B cell (primary cell): ENCODE measurements at regions not wholly inside any gene's neighbourhood (a gene's known extent, or its start where the extent isn't known, plus 50 kb on each side); places are given as distances from the start of the nearest gene placed in this dataset.

Source experiments
- ATAC-seq: fragments of 200-7000 bp; cut with Tn5 transposase; one replicate; pipeline ENCODE4 v1.10.0; 2021; ENCODE audit warnings: low read depth, mild to moderate bottlenecking, moderate number of reproducible peaks, moderate library complexity
- CTCF ChIA-PET: fragments of 350-600 bp; sonication (Branson Sonifier 250); formaldehyde crosslinking; loops from one replicate; lab custom pipeline; 2021; ENCODE audit warnings: antibody characterized with exemption, inconsistent platforms; lab: Charles Lee
- POLR2A ChIA-PET: fragments of 350-600 bp; sonication (Branson Sonifier 250); formaldehyde crosslinking; loops from one replicate; lab custom pipeline; 2021; ENCODE audit warnings: antibody characterized with exemption; lab: Charles Lee
- DNase-seq: peaks from one replicate; pipeline ENCODE4 v3.0.0; 2013
- H2AFZ ChIP-seq: 2 replicates; pipeline ENCODE4 v1.6.1; 2012; ENCODE audit warnings: mild to moderate bottlenecking, low read depth, low read length; ENCODE audit not compliant: insufficient read depth, poor library complexity, severe bottlenecking
- H3K27ac ChIP-seq, 2 donors: 1 replicate in 1 of 2; 2 replicates in 1 of 2; pipeline ENCODE4 v1.5.1; 2012 to 2013; ENCODE audit warnings: low read length in 2 of 2, mild to moderate bottlenecking in 2 of 2, moderate library complexity in 1 of 2
- H3K27me3 ChIP-seq, 4 experiments: fragments of 200-600 bp in 1 of 4; sonication (generic) in 1 of 4; replicated peaks in 1 of 4; 1 replicate in 2 of 4; 2 replicates in 2 of 4; pipeline versions ENCODE4 v1.6.1 to v1.7.0; 2013 to 2016; ENCODE audit warnings: low read length in 3 of 4, mild to moderate bottlenecking in 2 of 4, mixed read lengths in 1 of 4, moderate library complexity in 1 of 4; ENCODE audit not compliant: insufficient read depth in 4 of 4, control insufficient read depth in 3 of 4; ENCODE audit errors: control extremely low read depth in 1 of 4
- H3K36me3 ChIP-seq, 2 experiments: replicated peaks in 1 of 2; 1 replicate in 1 of 2; 2 replicates in 1 of 2; pipeline versions ENCODE4 v1.6.1 to v1.7.1; 2013; ENCODE audit warnings: low read length in 1 of 2; ENCODE audit not compliant: insufficient read depth in 2 of 2, control insufficient read depth in 1 of 2; ENCODE audit errors: control extremely low read depth in 1 of 2, extremely low read depth in 1 of 2
- H3K4me1 ChIP-seq, 2 donors: fragments of 200-600 bp in 1 of 2; sonication (generic) in 1 of 2; 1 replicate in 1 of 2; 2 replicates in 1 of 2; pipeline versions ENCODE4 v1.5.1 to v1.6.1; 2013 to 2017; ENCODE audit warnings: low read length in 2 of 2; ENCODE audit not compliant: control insufficient read depth in 2 of 2, insufficient read depth in 2 of 2
- H3K4me2 ChIP-seq: replicated peaks from 2 replicates; pipeline ENCODE3; 2012; ENCODE audit warnings: mild to moderate bottlenecking, low read depth, low read length; ENCODE audit not compliant: poor library complexity, severe bottlenecking
- H3K4me3 ChIP-seq, 5 experiments: fragments of 200-600 bp in 1 of 5; sonication (generic) in 1 of 5; 1 replicate in 3 of 5; 2 replicates in 2 of 5; pipeline versions ENCODE4 v1.5.1 to v1.7.0; 2011 to 2016; ENCODE audit warnings: low read length in 4 of 5, mild to moderate bottlenecking in 4 of 5, low read depth in 2 of 5, control low read depth in 1 of 5, moderate library complexity in 1 of 5; ENCODE audit not compliant: insufficient read depth in 1 of 5; ENCODE audit errors: control extremely low read depth in 1 of 5, extremely low read depth in 1 of 5
- H3K79me2 ChIP-seq: fragments of 200-600 bp; sonication (generic); one replicate; pipeline ENCODE4 v1.6.0; 2016; ENCODE audit warnings: low read length; ENCODE audit not compliant: control insufficient read depth, insufficient read depth
- H3K9ac ChIP-seq: fragments of 200-600 bp; sonication (generic); 2 replicates; pipeline ENCODE4 v1.6.1; 2017; ENCODE audit warnings: mild to moderate bottlenecking, low read length, moderate library complexity
- H3K9me3 ChIP-seq, 3 donors: one replicate each; pipeline versions ENCODE4 v1.6.1 to v1.7.1; 2013; ENCODE audit warnings: low read length in 2 of 3; ENCODE audit not compliant: control insufficient read depth in 2 of 3, insufficient read depth in 1 of 3; ENCODE audit errors: control extremely low read depth in 1 of 3
- H4K20me1 ChIP-seq: 2 replicates; pipeline ENCODE4 v1.6.0; 2012; ENCODE audit warnings: mild to moderate bottlenecking, low read length; ENCODE audit not compliant: insufficient read depth, control insufficient read depth, poor library complexity, severe bottlenecking
- H3K27ac Mint-ChIP-seq: one replicate; pipeline ENCODE4 v1.8.0; 2021; ENCODE audit warnings: mixed read lengths
- H3K27me3 Mint-ChIP-seq: one replicate; pipeline ENCODE4 v1.8.0; 2021; ENCODE audit warnings: mixed read lengths
- H3K4me1 Mint-ChIP-seq: one replicate; pipeline ENCODE4 v1.8.0; 2021; ENCODE audit warnings: mixed read lengths
- H3K4me3 Mint-ChIP-seq: one replicate; pipeline ENCODE4 v1.8.0; 2021; ENCODE audit warnings: mixed read lengths
- H3K9me3 Mint-ChIP-seq: one replicate; pipeline ENCODE4 v1.8.0; 2022; ENCODE audit warnings: mixed read lengths; ENCODE audit not compliant: insufficient read depth
- EZH2 ChIP-seq: IDR thresholded peaks from 2 replicates; pipeline ENCODE4 v1.6.1; 2012; ENCODE audit warnings: borderline replicate concordance, low read depth, mild to moderate bottlenecking, moderate library complexity, low read length; ENCODE audit not compliant: insufficient read depth, poor library complexity, severe bottlenecking
- WGBS: methylation state at CpG from one replicate; pipeline ENCODE4 v1.1.5; 2013; ENCODE audit warnings: missing lambda C conversion rate; ENCODE audit not compliant: insufficient coverage; 5-methylcytosine and 5-hydroxymethylcytosine counted together
- intact Hi-C: fragments of 100-400 bp; cut with micrococcal nuclease; formaldehyde crosslinking; loops from one replicate; pipeline ENCODE4 v1.10.0; 2022
- TF ChIP-seq, protein P1 (sequence below): fragments of 200-600 bp; IDR thresholded peaks from one replicate; pipeline ENCODE4 v1.8.0; 2022; ENCODE audit warnings: antibody characterized with exemption, mild to moderate bottlenecking

- Histone ChIP-seq H3K27ac (no peak overlapping the region), H3K4me1 (no peaks in the 10 kb centered on the region), H3K9me3 (no peaks in the 10 kb centered on the region), H2AFZ (no peak overlapping the region), H3K36me3 (no peaks in the 10 kb centered on the region), H3K27me3 (no peaks in the 10 kb centered on the region), H3K9ac (no peak overlapping the region), H4K20me1 (no peaks in the 10 kb centered on the region), H3K79me2 (no peaks in the 10 kb centered on the region), H3K4me2 (no peak overlapping the region), H3K4me3 (no peak overlapping the region)
- no peak overlapping the region for H3K4me3 Mint-ChIP-seq
- H3K4me1 Mint-ChIP-seq, result no peaks in the 10 kb centered on the region
- intact Hi-C loops, result no loop called here
- no peaks in the 10 kb centered on the region for H3K9me3 Mint-ChIP-seq
- TF ChIP-seq, protein P1, sequence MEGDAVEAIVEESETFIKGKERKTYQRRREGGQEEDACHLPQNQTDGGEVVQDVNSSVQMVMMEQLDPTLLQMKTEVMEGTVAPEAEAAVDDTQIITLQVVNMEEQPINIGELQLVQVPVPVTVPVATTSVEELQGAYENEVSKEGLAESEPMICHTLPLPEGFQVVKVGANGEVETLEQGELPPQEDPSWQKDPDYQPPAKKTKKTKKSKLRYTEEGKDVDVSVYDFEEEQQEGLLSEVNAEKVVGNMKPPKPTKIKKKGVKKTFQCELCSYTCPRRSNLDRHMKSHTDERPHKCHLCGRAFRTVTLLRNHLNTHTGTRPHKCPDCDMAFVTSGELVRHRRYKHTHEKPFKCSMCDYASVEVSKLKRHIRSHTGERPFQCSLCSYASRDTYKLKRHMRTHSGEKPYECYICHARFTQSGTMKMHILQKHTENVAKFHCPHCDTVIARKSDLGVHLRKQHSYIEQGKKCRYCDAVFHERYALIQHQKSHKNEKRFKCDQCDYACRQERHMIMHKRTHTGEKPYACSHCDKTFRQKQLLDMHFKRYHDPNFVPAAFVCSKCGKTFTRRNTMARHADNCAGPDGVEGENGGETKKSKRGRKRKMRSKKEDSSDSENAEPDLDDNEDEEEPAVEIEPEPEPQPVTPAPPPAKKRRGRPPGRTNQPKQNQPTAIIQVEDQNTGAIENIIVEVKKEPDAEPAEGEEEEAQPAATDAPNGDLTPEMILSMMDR, result no peak
- no peak for TF ChIP-seq EZH2
- 78% methylated on average over 2 of the region's 3 CpGs for WGBS
- POLR2A ChIA-PET, result no interaction called here
- no peak for ATAC-seq
- no peak overlapping the region for H3K27ac Mint-ChIP-seq
- CTCF ChIA-PET, result no interaction called here
- no peak for DNase-seq
- no peaks in the 10 kb centered on the region for H3K27me3 Mint-ChIP-seq
Measured at GRCh38 chr1:81409780-81410274, 390.9 kb upstream of the ADGRL2 start.

- no peak overlapping the region for H3K4me3 ChIP-seq
- no peak overlapping the region for H2AFZ ChIP-seq
- TF ChIP-seq, protein P1, result no peak
- TF ChIP-seq EZH2, result no peak
- no peak overlapping the region for H3K4me3 Mint-ChIP-seq
- DNase-seq (no peak), ATAC-seq (no peak)
- no peak overlapping the region for H3K9ac ChIP-seq
- intact Hi-C loops, result no loop called here
- no peaks in the 10 kb centered on the region for H3K27me3 ChIP-seq
- H3K4me2 ChIP-seq, result no peak overlapping the region
- H3K27ac ChIP-seq, result no peak overlapping the region
- no peaks in the 10 kb centered on the region for H3K36me3 ChIP-seq
- ChIA-PET POLR2A (no interaction called here), CTCF (no interaction called here)
- H3K27me3 Mint-ChIP-seq, result no peaks in the 10 kb centered on the region
- no peaks in the 10 kb centered on the region for H3K4me1 Mint-ChIP-seq
- no peaks in the 10 kb centered on the region for H3K9me3 Mint-ChIP-seq
- no peaks in the 10 kb centered on the region for H3K4me1 ChIP-seq
- H4K20me1 ChIP-seq, result no peaks in the 10 kb centered on the region
- no peak overlapping the region for H3K27ac Mint-ChIP-seq
- no peaks in the 10 kb centered on the region for H3K9me3 ChIP-seq
- no peaks in the 10 kb centered on the region for H3K79me2 ChIP-seq
Measured at GRCh38 chr1:81409262-81409661, 391.5 kb upstream of the ADGRL2 start.
